Adrenal gland (tissue), 9 donors: ENCODE measurements at regions not wholly inside any gene's neighbourhood (a gene's known extent, or its start where the extent isn't known, plus 50 kb on each side); places are given as distances from the start of the nearest gene placed in this dataset.

Experiments
- DNase-seq, 7 donors: peaks; one replicate each; pipeline ENCODE4 v3.0.0-alpha.2; 2019 to 2020
- H3K27ac ChIP-seq, 5 donors: fragments of 200-600 bp; sonication (generic) in 4 of 5; 1 replicate in 3 of 5; 2 replicates in 2 of 5; pipeline versions ENCODE4 v1.5.1 to v1.8.0; 2016 to 2020; ENCODE audit warnings: mild to moderate bottlenecking in 1 of 5
- H3K27me3 ChIP-seq: fragments of 200-600 bp; 2 replicates; pipeline ENCODE4 v1.8.0; 2021
- H3K36me3 ChIP-seq, 2 donors: fragments of 200-600 bp; replicated peaks in 1 of 2; 1 replicate in 1 of 2; 2 replicates in 1 of 2; pipeline versions ENCODE4 v1.5.1 to v1.8.0; 2018 to 2022
- H3K4me1 ChIP-seq, 2 donors: fragments of 200-600 bp; replicated peaks in 1 of 2; 1 replicate in 1 of 2; 2 replicates in 1 of 2; pipeline versions ENCODE4 v1.5.1 to v1.8.0; 2018 to 2021
- H3K4me3 ChIP-seq, 4 donors: fragments of 200-600 bp; sonication (generic) in 3 of 4; one replicate each; pipeline ENCODE4 v1.5.1; 2016 to 2018
- H3K9me3 ChIP-seq, 3 donors: fragments of 200-600 bp; sonication (generic) in 1 of 3; replicated peaks in 1 of 3; 1 replicate in 2 of 3; 2 replicates in 1 of 3; pipeline versions ENCODE4 v1.5.1 to v1.8.0; 2016 to 2021
- CTCF ChIP-seq, 6 experiments: fragments of 450-650 bp in 4 of 6; fragments of 200-600 bp in 2 of 6; sonication (generic) in 1 of 6; IDR thresholded peaks; 1 replicate in 5 of 6; 2 replicates in 1 of 6; pipeline versions ENCODE4 v1.5.1 to v1.8.0; 2016 to 2021; ENCODE audit warnings: antibody characterized with exemption in 6 of 6, mild to moderate bottlenecking in 2 of 6, moderate library complexity in 1 of 6
- POLR2A ChIP-seq, 2 donors: fragments of 450-650 bp; IDR thresholded peaks; one replicate each; pipeline ENCODE4 v1.6.1; 2017; ENCODE audit warnings: antibody characterized with exemption in 2 of 2, mild to moderate bottlenecking in 2 of 2, moderate library complexity in 1 of 2
- WGBS, 4 donors: extraction: QIAGEN DNeasy Blood & Tissue Kit in 2 of 4; methylation state at CpG; one replicate each; pipeline versions ENCODE4 v1.1.5 to v1.1.7; 2013 to 2017; 5-methylcytosine and 5-hydroxymethylcytosine counted together
- intact Hi-C, 2 donors: fragments of 100-400 bp; cut with DNase I; formaldehyde crosslinking; loops; one replicate each; pipeline versions ENCODE4 v1.14.1 to v1.15.0; 2022 to 2023
- donor health status: healthy with polysubstance abuse.
- donor health status: Bipolar disorder and iron deficiency.
- donor health status: DM: yes; HTN: yes; CAD: no.
- donor health status: DM: no; HTN: no; CAD: no.
- donor health status: DM: no; HTN: no; CAD: no.

GRCh38 chr2:195473862-195474261 is 183.2 kb upstream of the SLC39A10 start:
- Histone ChIP-seq H3K27ac (no peak overlapping the region), H3K27me3 (no peaks in the 10 kb centered on the region), H3K9me3 (no peaks in the 10 kb centered on the region), H3K36me3 (no peaks in the 10 kb centered on the region), H3K4me3 (no peak overlapping the region), H3K4me1 (no peaks in the 10 kb centered on the region)
- 79 to 86% (median 82%) methylated on average over 6 of the region's 6 CpGs for WGBS, 4 donors
- TF ChIP-seq CTCF (IDR thresholded peaks at IDR 0.05) (no peak), POLR2A (IDR thresholded peaks at IDR 0.05) (no peak)
- no peak for DNase-seq
- intact Hi-C loops = no loop called here

- DNase-seq = no peak
- no peak overlapping the region for H3K27ac ChIP-seq
- intact Hi-C loops = no loop called here
- TF ChIP-seq CTCF (IDR thresholded peaks at IDR 0.05) = no peak
- no peak for TF ChIP-seq POLR2A (IDR thresholded peaks at IDR 0.05)
- H3K36me3 ChIP-seq = no peaks in the 10 kb centered on the region
- H3K4me3 ChIP-seq = no peak overlapping the region
- no peaks in the 10 kb centered on the region for H3K9me3 ChIP-seq
- 70 to 80% (median 73%) methylated on average over 3 of the region's 3 CpGs for WGBS, 4 donors
- no peaks in the 10 kb centered on the region for H3K27me3 ChIP-seq
- no peaks in the 10 kb centered on the region for H3K4me1 ChIP-seq
Measured at GRCh38 chr2:195472501-195473234, 184.4 kb upstream of the SLC39A10 start.

- 77 to 84% (median 82%) methylated on average over 4 of the region's 4 CpGs for WGBS, 4 donors
- Histone ChIP-seq H3K27me3 (no peaks in the 10 kb centered on the region), H3K36me3 (no peaks in the 10 kb centered on the region), H3K4me3 (no peak overlapping the region), H3K27ac (no peak overlapping the region), H3K4me1 (no peaks in the 10 kb centered on the region), H3K9me3 (no peaks in the 10 kb centered on the region)
- TF ChIP-seq CTCF (IDR thresholded peaks at IDR 0.05) = no peak
- no peak for TF ChIP-seq POLR2A (IDR thresholded peaks at IDR 0.05)
- intact Hi-C loops = no loop called here
- DNase-seq = no peak
Measured at GRCh38 chr2:195471807-195472206, 185.2 kb upstream of the SLC39A10 start.

GRCh38 chr2:195471163-195471562 is 185.9 kb upstream of the SLC39A10 start:
- TF ChIP-seq CTCF (IDR thresholded peaks at IDR 0.05) = no peak
- no peak for TF ChIP-seq POLR2A (IDR thresholded peaks at IDR 0.05)
- 57 to 74% (median 62%) methylated on average over 2 of the region's 2 CpGs for WGBS, 4 donors
- no peaks in the 10 kb centered on the region for H3K9me3 ChIP-seq

More at GRCh38 chr2:195471163-195471562, 185.9 kb upstream of the SLC39A10 start:
- no peak for DNase-seq
- H3K4me3 ChIP-seq = no peak overlapping the region
- no peak overlapping the region for H3K27ac ChIP-seq
- H3K4me1 ChIP-seq = no peaks in the 10 kb centered on the region
- no peaks in the 10 kb centered on the region for H3K36me3 ChIP-seq
- intact Hi-C loops = no loop called here
- no peaks in the 10 kb centered on the region for H3K27me3 ChIP-seq
